CD8-positive, alpha-beta memory T cell (primary cell): ENCODE measurements at regions not wholly inside any gene's neighbourhood (a gene's known extent, or its start where the extent isn't known, plus 50 kb on each side); places are given as distances from the start of the nearest gene placed in this dataset.
"Not testable (repeated sequence)": the region's sequence is repeated elsewhere in the genome, so short reads cannot be mapped to it uniquely, and the experiment has no call there.

ENCODE experiments used
- CTCF ChIA-PET: fragments of 350-600 bp; sonication (Branson Sonifier 250); formaldehyde crosslinking; loops from one replicate; lab custom pipeline; 2021; ENCODE audit warnings: antibody characterized with exemption; lab: Charles Lee
- POLR2A ChIA-PET: fragments of 350-600 bp; sonication (Branson Sonifier 250); formaldehyde crosslinking; loops from one replicate; lab custom pipeline; 2021; ENCODE audit warnings: antibody characterized with exemption; lab: Charles Lee
- DNase-seq, 5 donors: peaks; one replicate each; pipeline versions ENCODE4 v3.0.0 to v3.0.0-alpha.2; 2020 to 2022; ENCODE audit warnings: mixed read lengths in 1 of 5
- H3K27ac ChIP-seq: one replicate; pipeline ENCODE4 v1.7.0; 2013; ENCODE audit warnings: low read depth, mild to moderate bottlenecking, low read length, moderate library complexity
- H3K27me3 ChIP-seq: 2 replicates; pipeline ENCODE4 v1.7.0; 2013; ENCODE audit warnings: low read length, mild to moderate bottlenecking; ENCODE audit not compliant: insufficient read depth, poor library complexity, severe bottlenecking
- H3K36me3 ChIP-seq: 2 replicates; pipeline ENCODE4 v1.7.0; 2013; ENCODE audit warnings: mild to moderate bottlenecking, low read length, moderate library complexity; ENCODE audit not compliant: insufficient read depth
- H3K4me1 ChIP-seq: 2 replicates; pipeline ENCODE4 v1.7.0; 2013; ENCODE audit warnings: mild to moderate bottlenecking, low read length, moderate library complexity; ENCODE audit not compliant: insufficient read depth
- H3K4me3 ChIP-seq: 2 replicates; pipeline ENCODE4 v1.7.0; 2013; ENCODE audit warnings: mild to moderate bottlenecking, low read length
- H3K9me3 ChIP-seq: 2 replicates; pipeline ENCODE4 v1.7.0; 2013; ENCODE audit warnings: mild to moderate bottlenecking, low read length
- H3K27ac Mint-ChIP-seq, 8 donors: one replicate each; pipeline ENCODE4 v1.8.0; 2020 to 2021; ENCODE audit warnings: mixed read lengths in 8 of 8, mild to moderate bottlenecking in 6 of 8, inconsistent platforms in 3 of 8, moderate library complexity in 3 of 8
- H3K27me3 Mint-ChIP-seq, 2 donors: one replicate each; pipeline ENCODE4 v1.8.0; 2020 to 2021; ENCODE audit warnings: mixed read lengths in 2 of 2, mild to moderate bottlenecking in 1 of 2, moderate library complexity in 1 of 2
- H3K36me3 Mint-ChIP-seq, 3 donors: one replicate each; pipeline ENCODE4 v1.8.0; 2020 to 2021; ENCODE audit warnings: mixed read lengths in 3 of 3, inconsistent platforms in 1 of 3, mild to moderate bottlenecking in 1 of 3
- H3K4me1 Mint-ChIP-seq, 3 donors: one replicate each; pipeline ENCODE4 v1.8.0; 2020 to 2021; ENCODE audit warnings: mixed read lengths in 3 of 3, inconsistent platforms in 1 of 3, mild to moderate bottlenecking in 1 of 3
- H3K4me3 Mint-ChIP-seq, 7 donors: one replicate each; pipeline ENCODE4 v1.8.0; 2020 to 2021; ENCODE audit warnings: mixed read lengths in 7 of 7, mild to moderate bottlenecking in 6 of 7, moderate library complexity in 4 of 7, inconsistent platforms in 2 of 7
- H3K9me3 Mint-ChIP-seq, 5 donors: one replicate each; pipeline ENCODE4 v1.8.0; 2020 to 2022; ENCODE audit warnings: mixed read lengths in 5 of 5, mild to moderate bottlenecking in 3 of 5, moderate library complexity in 2 of 5, inconsistent platforms in 1 of 5

GRCh38 chr6:96715608-96716007 is 121.7 kb downstream of the GPR63 start:
- POLR2A ChIA-PET: no interaction called here
- Mint-ChIP-seq H3K4me3 (no peak overlapping the region), H3K27ac (no peak overlapping the region), H3K27me3 (peaks cover 3 to 5% of the 10 kb centered on the region in 2 donors), H3K4me1 (no peaks in the 10 kb centered on the region), H3K9me3 (no peaks in the 10 kb centered on the region), H3K36me3 (no peaks in the 10 kb centered on the region)
- Histone ChIP-seq H3K36me3 (no peaks in the 10 kb centered on the region), H3K27me3 (no peaks in the 10 kb centered on the region), H3K4me3 (no peak overlapping the region), H3K9me3 (no peaks in the 10 kb centered on the region), H3K27ac (no peak overlapping the region), H3K4me1 (no peaks in the 10 kb centered on the region)
- no peak for DNase-seq
- CTCF ChIA-PET: no interaction called here

GRCh38 chr6:96704713-96705112 is 132.6 kb downstream of the GPR63 start:
- ChIA-PET CTCF (no interaction called here), POLR2A (no interaction called here)
- Mint-ChIP-seq H3K27ac (no peak overlapping the region), H3K36me3 (no peaks in the 10 kb centered on the region), H3K4me3 (no peak overlapping the region), H3K27me3 (peaks cover 4 to 5% of the 10 kb centered on the region in 2 donors), H3K4me1 (no peaks in the 10 kb centered on the region), H3K9me3 (no peaks in the 10 kb centered on the region)
- no peak overlapping the region for H3K4me3 ChIP-seq
- H3K27me3 ChIP-seq: no peaks in the 10 kb centered on the region
- no peak overlapping the region for H3K27ac ChIP-seq
- DNase-seq: no peak
- H3K4me1 ChIP-seq: no peaks in the 10 kb centered on the region
- H3K9me3 ChIP-seq: no peaks in the 10 kb centered on the region
- no peaks in the 10 kb centered on the region for H3K36me3 ChIP-seq

- no peaks in the 10 kb centered on the region for H3K27me3 ChIP-seq
- no peak for DNase-seq
- no peaks in the 10 kb centered on the region for H3K36me3 ChIP-seq
- H3K27me3 Mint-ChIP-seq: peaks cover 4 to 8% of the 10 kb centered on the region in 2 donors
- no peaks in the 10 kb centered on the region for H3K9me3 ChIP-seq
- no peaks in the 10 kb centered on the region for H3K4me1 ChIP-seq
- H3K4me1 Mint-ChIP-seq: no peaks in the 10 kb centered on the region
- no peak overlapping the region for H3K27ac Mint-ChIP-seq
- ChIA-PET CTCF (no interaction called here), POLR2A (no interaction called here)
- H3K9me3 Mint-ChIP-seq: no peaks in the 10 kb centered on the region
- H3K36me3 Mint-ChIP-seq: no peaks in the 10 kb centered on the region
- H3K4me3 Mint-ChIP-seq: no peak overlapping the region
- H3K27ac ChIP-seq: no peak overlapping the region
- no peak overlapping the region for H3K4me3 ChIP-seq
Measured at GRCh38 chr6:96702626-96703025, 134.7 kb downstream of the GPR63 start.

- H3K27ac ChIP-seq: no peak overlapping the region
- no peaks in the 10 kb centered on the region for H3K9me3 ChIP-seq
- no peaks in the 10 kb centered on the region for H3K4me1 ChIP-seq
- Mint-ChIP-seq H3K27me3 (peaks cover 4 to 8% of the 10 kb centered on the region in 2 donors), H3K36me3 (no peaks in the 10 kb centered on the region), H3K9me3 (no peaks in the 10 kb centered on the region), H3K4me1 (no peaks in the 10 kb centered on the region), H3K27ac (no peak overlapping the region), H3K4me3 (no peak overlapping the region)
- ChIA-PET POLR2A (no interaction called here), CTCF (no interaction called here)
- H3K4me3 ChIP-seq: no peak overlapping the region
- no peaks in the 10 kb centered on the region for H3K27me3 ChIP-seq
- no peak for DNase-seq
- no peaks in the 10 kb centered on the region for H3K36me3 ChIP-seq
Measured at GRCh38 chr6:96700915-96701314, 136.4 kb downstream of the GPR63 start.

GRCh38 chr6:96694429-96694828 is 131.5 kb downstream of the FHL5 start:
- H3K27me3 Mint-ChIP-seq, H3K36me3 ChIP-seq, H3K9me3 Mint-ChIP-seq, H3K27ac Mint-ChIP-seq, H3K4me1 Mint-ChIP-seq, H3K4me3 ChIP-seq, POLR2A ChIA-PET, DNase-seq, H3K9me3 ChIP-seq, H3K27me3 ChIP-seq, CTCF ChIA-PET, H3K4me1 ChIP-seq, H3K36me3 Mint-ChIP-seq, H3K4me3 Mint-ChIP-seq, H3K27ac ChIP-seq: not testable (repeated sequence)

GRCh38 chr6:96687121-96687520 is 124.2 kb downstream of the FHL5 start:
- no peak overlapping the region for H3K4me3 Mint-ChIP-seq
- H3K27me3 ChIP-seq: peaks cover 4% of the 10 kb centered on the region
- ChIA-PET CTCF (no interaction called here), POLR2A (no interaction called here)
- H3K27ac ChIP-seq: no peak overlapping the region
- peaks cover 5 to 7% of the 10 kb centered on the region in 2 donors for H3K27me3 Mint-ChIP-seq
- no peaks in the 10 kb centered on the region for H3K4me1 ChIP-seq
- H3K36me3 Mint-ChIP-seq: peaks cover 0 to 2% (median 0%) of the 10 kb centered on the region in 3 donors
- no peak overlapping the region for H3K4me3 ChIP-seq
- no peak overlapping the region for H3K27ac Mint-ChIP-seq
- H3K9me3 Mint-ChIP-seq: no peaks in the 10 kb centered on the region
- H3K9me3 ChIP-seq: no peaks in the 10 kb centered on the region
- H3K4me1 Mint-ChIP-seq: no peaks in the 10 kb centered on the region
- H3K36me3 ChIP-seq: no peaks in the 10 kb centered on the region
- no peak for DNase-seq

- no peak for DNase-seq
- Mint-ChIP-seq H3K27ac (no peak overlapping the region), H3K4me3 (no peak overlapping the region), H3K36me3 (peaks cover 0 to 2% (median 0%) of the 10 kb centered on the region in 3 donors), H3K4me1 (no peaks in the 10 kb centered on the region), H3K9me3 (no peaks in the 10 kb centered on the region), H3K27me3 (peaks cover 5 to 7% of the 10 kb centered on the region in 2 donors)
- no peaks in the 10 kb centered on the region for H3K9me3 ChIP-seq
- no peak overlapping the region for H3K27ac ChIP-seq
- POLR2A ChIA-PET: no interaction called here
- CTCF ChIA-PET: no interaction called here
- H3K4me1 ChIP-seq: no peaks in the 10 kb centered on the region
- no peak overlapping the region for H3K4me3 ChIP-seq
- H3K36me3 ChIP-seq: no peaks in the 10 kb centered on the region
- H3K27me3 ChIP-seq: peaks cover 4% of the 10 kb centered on the region
Measured at GRCh38 chr6:96685702-96686101, 122.8 kb downstream of the FHL5 start.

GRCh38 chr6:96683819-96684528 is 121.0 kb downstream of the FHL5 start:
- Histone ChIP-seq H3K27ac (no peak overlapping the region), H3K9me3 (no peaks in the 10 kb centered on the region), H3K27me3 (peaks cover 4% of the 10 kb centered on the region), H3K36me3 (no peaks in the 10 kb centered on the region), H3K4me3 (no peak overlapping the region), H3K4me1 (no peaks in the 10 kb centered on the region)
- Mint-ChIP-seq H3K27ac (no peak overlapping the region), H3K27me3 (peaks cover 7 to 8% of the 10 kb centered on the region in 2 donors), H3K36me3 (peaks cover 0 to 2% (median 0%) of the 10 kb centered on the region in 3 donors), H3K4me1 (no peaks in the 10 kb centered on the region), H3K9me3 (no peaks in the 10 kb centered on the region), H3K4me3 (no peak overlapping the region)
- DNase-seq: no peak
- ChIA-PET CTCF (no interaction called here), POLR2A (no interaction called here)
